Neuronal stem cell (in vitro differentiated cells): ENCODE measurements at regions not wholly inside any gene's neighbourhood (a gene's known extent, or its start where the extent isn't known, plus 50 kb on each side); places are given as distances from the start of the nearest gene placed in this dataset.

Experiments
- DNase-seq: peaks from one replicate; pipeline ENCODE4 v3.0.0-alpha.2; 2013; ENCODE audit warnings: low spot score
- H2AFZ ChIP-seq: one replicate; pipeline ENCODE4 v1.6.1; 2013; ENCODE audit warnings: mild to moderate bottlenecking, low read length, inconsistent platforms
- H2AK5ac ChIP-seq: 2 replicates; pipeline ENCODE4 v1.6.1; 2013; ENCODE audit warnings: low read depth, mild to moderate bottlenecking, inconsistent platforms, low read length, moderate library complexity, mixed read lengths
- H2BK120ac ChIP-seq: 2 replicates; pipeline ENCODE4 v1.6.1; 2013; ENCODE audit warnings: low read depth, mild to moderate bottlenecking, inconsistent platforms, low read length, moderate library complexity, mixed read lengths
- H2BK12ac ChIP-seq: one replicate; pipeline ENCODE4 v1.6.1; 2013; ENCODE audit warnings: low read length, inconsistent platforms
- H2BK15ac ChIP-seq: 2 replicates; pipeline ENCODE4 v1.6.1; 2013; ENCODE audit warnings: mild to moderate bottlenecking, low read length, inconsistent platforms, mixed read lengths
- H2BK5ac ChIP-seq: one replicate; pipeline ENCODE4 v1.6.1; 2013; ENCODE audit warnings: inconsistent platforms, mild to moderate bottlenecking, low read length, moderate library complexity
- H3K14ac ChIP-seq: one replicate; pipeline ENCODE4 v1.6.1; 2013; ENCODE audit warnings: low read length, inconsistent platforms
- H3K18ac ChIP-seq: 2 replicates; pipeline ENCODE4 v1.6.1; 2013; ENCODE audit warnings: low read length, inconsistent platforms
- H3K23ac ChIP-seq: 2 replicates; pipeline ENCODE4 v1.6.1; 2013; ENCODE audit warnings: low read depth, mild to moderate bottlenecking, mixed read lengths, low read length, inconsistent platforms; ENCODE audit not compliant: poor library complexity
- H3K27ac ChIP-seq: replicated peaks from 3 replicates; pipeline ENCODE4 v1.5.1; 2013; ENCODE audit warnings: low read length, inconsistent platforms
- H3K27me3 ChIP-seq, 3 experiments: 2 replicates each; pipeline ENCODE4 v1.6.1; 2013; ENCODE audit warnings: low read length in 3 of 3, mild to moderate bottlenecking in 2 of 3, inconsistent platforms in 1 of 3, low read depth in 1 of 3, mixed read lengths in 1 of 3, moderate library complexity in 1 of 3; ENCODE audit not compliant: control insufficient read depth in 3 of 3, insufficient read depth in 3 of 3
- H3K36me3 ChIP-seq, 2 donors: replicated peaks in 1 of 2; 2 replicates each; pipeline ENCODE4 v1.6.1; 2013; ENCODE audit warnings: low read length in 2 of 2; ENCODE audit not compliant: control insufficient read depth in 2 of 2, insufficient read depth in 2 of 2
- H3K4ac ChIP-seq: 2 replicates; pipeline ENCODE4 v1.6.1; 2013; ENCODE audit warnings: inconsistent platforms, mild to moderate bottlenecking, low read length, moderate library complexity
- H3K4me1 ChIP-seq, 2 donors: 1 replicate in 1 of 2; 2 replicates in 1 of 2; pipeline ENCODE4 v1.6.1; 2013; ENCODE audit warnings: low read length in 2 of 2, low read depth in 1 of 2; ENCODE audit not compliant: control insufficient read depth in 2 of 2, insufficient read depth in 1 of 2
- H3K4me2 ChIP-seq: one replicate; pipeline ENCODE4 v1.6.1; 2013; ENCODE audit warnings: mild to moderate bottlenecking, low read length, inconsistent platforms; ENCODE audit not compliant: insufficient read depth, poor library complexity, severe bottlenecking
- H3K4me3 ChIP-seq, 2 donors: 2 replicates each; pipeline ENCODE4 v1.5.1; 2013; ENCODE audit warnings: low read length in 2 of 2, mild to moderate bottlenecking in 2 of 2, inconsistent platforms in 1 of 2, moderate library complexity in 1 of 2
- H3K79me1 ChIP-seq: one replicate; pipeline ENCODE4 v1.6.1; 2013; ENCODE audit warnings: low read depth, mild to moderate bottlenecking, inconsistent platforms, low read length, moderate library complexity
- H3K9ac ChIP-seq: one replicate; pipeline ENCODE4 v1.6.1; 2013; ENCODE audit warnings: mild to moderate bottlenecking, low read depth, low read length, inconsistent platforms; ENCODE audit not compliant: poor library complexity
- H3K9me3 ChIP-seq, 2 donors: replicated peaks in 1 of 2; 2 replicates each; pipeline versions ENCODE3 to v1.6.1; 2013; ENCODE audit warnings: low read length in 2 of 2, mild to moderate bottlenecking in 2 of 2, inconsistent platforms in 1 of 2, low read depth in 1 of 2, mixed read lengths in 1 of 2, moderate library complexity in 1 of 2; ENCODE audit not compliant: control insufficient read depth in 2 of 2, insufficient read depth in 1 of 2
- H4K8ac ChIP-seq: one replicate; pipeline ENCODE4 v1.6.1; 2013; ENCODE audit warnings: low read depth, mild to moderate bottlenecking, inconsistent platforms, low read length, moderate library complexity
- H4K91ac ChIP-seq: one replicate; pipeline ENCODE4 v1.6.1; 2013; ENCODE audit warnings: low read length, low read depth, mild to moderate bottlenecking, inconsistent platforms; ENCODE audit not compliant: poor library complexity
- WGBS, 2 donors: extraction: QIAGEN DNeasy Blood & Tissue Kit; methylation state at CpG; one replicate each; pipeline ENCODE4 v1.1.7; 2013; ENCODE audit warnings: missing lambda C conversion rate in 2 of 2, mixed read lengths in 1 of 2; ENCODE audit not compliant: insufficient read length in 2 of 2, insufficient replicate concordance in 1 of 2; ENCODE audit errors: extremely low coverage in 2 of 2; 5-methylcytosine and 5-hydroxymethylcytosine counted together

DNA sequence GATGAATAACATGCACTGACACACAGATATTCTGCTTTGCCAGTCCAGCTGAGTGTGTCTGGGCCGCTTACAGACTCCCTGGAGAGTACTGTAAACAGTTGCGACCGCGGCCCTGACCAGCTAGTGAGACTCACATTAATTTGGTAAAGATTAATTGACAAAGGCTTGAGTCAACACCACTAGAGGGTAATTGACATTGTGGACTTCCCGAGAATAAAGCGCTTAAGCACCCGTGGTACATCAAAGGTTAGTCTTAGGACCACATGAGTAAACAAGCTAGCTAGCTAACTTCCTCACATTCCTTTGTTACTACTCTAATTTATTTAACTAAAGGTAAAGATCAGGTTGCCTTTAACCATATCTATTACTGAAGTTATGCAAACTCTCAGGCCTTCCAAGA is 624.4 kb upstream of the ARGLU1 start:
- no peak overlapping the region for H3K14ac ChIP-seq
- H4K8ac ChIP-seq: no peak overlapping the region
- no peak overlapping the region for H3K27ac ChIP-seq
- WGBS, 2 donors: no CpG with 5 or more reads among the region's 7 CpGs
- H3K79me1 ChIP-seq: no peaks in the 10 kb centered on the region
- H2BK15ac ChIP-seq: no peak overlapping the region
- no peaks in the 10 kb centered on the region for H3K36me3 ChIP-seq
- H3K4ac ChIP-seq: no peak overlapping the region
- H2BK120ac ChIP-seq: no peak overlapping the region
- H3K4me1 ChIP-seq: peaks cover 0 to 11% of the 10 kb centered on the region in 2 donors
- H2BK12ac ChIP-seq: no peak overlapping the region
- no peak overlapping the region for H2AK5ac ChIP-seq
- H3K4me2 ChIP-seq: no peak overlapping the region
- no peak overlapping the region for H3K4me3 ChIP-seq
- H3K18ac ChIP-seq: no peak overlapping the region
- no peak overlapping the region for H3K23ac ChIP-seq
- H3K9me3 ChIP-seq: peaks cover 0 to 2% of the 10 kb centered on the region in 2 donors
- no peak overlapping the region for H4K91ac ChIP-seq
- H3K9ac ChIP-seq: no peak overlapping the region
- H2AFZ ChIP-seq: no peak overlapping the region
- no peaks in the 10 kb centered on the region for H3K27me3 ChIP-seq
- DNase-seq: no peak
- H2BK5ac ChIP-seq: no peak overlapping the region

DNA sequence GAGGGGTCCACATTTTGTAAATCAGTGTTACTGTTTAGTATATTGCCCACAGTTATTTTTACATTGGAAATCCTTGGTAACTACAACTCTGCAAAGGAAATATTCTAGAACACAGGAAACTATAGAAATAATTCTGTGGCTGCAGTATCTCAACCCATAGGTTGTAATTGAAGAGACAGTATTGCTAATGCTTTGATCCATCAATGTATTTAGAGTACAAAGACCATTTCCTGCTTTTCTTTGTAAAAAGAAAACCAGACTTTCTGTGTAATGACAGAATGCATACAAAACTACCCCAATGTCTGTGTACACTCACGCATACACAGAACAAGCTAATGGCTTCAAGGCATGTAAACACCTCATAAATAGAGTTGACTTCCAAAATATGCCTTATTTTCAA is 622.1 kb upstream of the ARGLU1 start:
- H3K9ac ChIP-seq: no peak overlapping the region
- no peak overlapping the region for H4K91ac ChIP-seq
- H3K4me1 ChIP-seq: peaks cover 0 to 11% of the 10 kb centered on the region in 2 donors
- H2AK5ac ChIP-seq: no peak overlapping the region
- H3K4me2 ChIP-seq: no peak overlapping the region
- no peak overlapping the region for H4K8ac ChIP-seq
- H3K79me1 ChIP-seq: no peaks in the 10 kb centered on the region
- H2AFZ ChIP-seq: no peak overlapping the region
- H3K14ac ChIP-seq: no peak overlapping the region
- H3K4ac ChIP-seq: no peak overlapping the region
- no peak overlapping the region for H3K23ac ChIP-seq
- no peak overlapping the region for H3K27ac ChIP-seq
- H3K4me3 ChIP-seq: no peak overlapping the region
- H2BK5ac ChIP-seq: no peak overlapping the region
- H2BK12ac ChIP-seq: no peak overlapping the region
- peaks cover 0 to 2% of the 10 kb centered on the region in 2 donors for H3K9me3 ChIP-seq
- no peak overlapping the region for H3K18ac ChIP-seq
- H3K36me3 ChIP-seq: no peaks in the 10 kb centered on the region
- WGBS, 2 donors: no CpG with 5 or more reads among the region's 1 CpG
- DNase-seq: no peak
- H2BK15ac ChIP-seq: no peak overlapping the region
- H2BK120ac ChIP-seq: no peak overlapping the region
- H3K27me3 ChIP-seq: no peaks in the 10 kb centered on the region

DNA sequence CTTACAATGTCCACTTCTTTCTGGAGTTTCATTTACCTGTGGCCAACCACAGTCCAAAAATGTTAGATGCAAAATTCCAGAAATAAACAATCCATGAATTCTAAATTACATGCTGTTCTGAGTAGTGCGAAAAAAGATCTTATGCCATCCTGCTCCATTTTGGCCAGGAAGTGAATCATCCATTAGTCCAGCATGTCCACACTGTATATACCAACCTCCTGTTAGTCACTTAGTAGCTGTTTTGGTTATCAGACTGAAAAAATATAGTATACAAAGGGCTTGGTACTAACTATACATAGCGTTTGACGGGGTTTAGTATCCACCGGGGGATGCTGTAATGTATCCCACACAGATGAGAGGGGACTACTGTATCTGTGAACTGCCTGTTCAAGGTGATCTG is 618.0 kb upstream of the ARGLU1 start:
- Histone ChIP-seq H2AFZ (no peak overlapping the region), H3K4ac (no peak overlapping the region), H3K9ac (no peak overlapping the region), H2AK5ac (no peak overlapping the region), H2BK15ac (no peak overlapping the region), H2BK12ac (no peak overlapping the region), H3K9me3 (no peaks in the 10 kb centered on the region), H3K27ac (no peak overlapping the region), H3K23ac (no peak overlapping the region), H3K27me3 (no peaks in the 10 kb centered on the region), H4K8ac (no peak overlapping the region), H3K14ac (no peak overlapping the region), H2BK5ac (no peak overlapping the region), H3K4me2 (no peak overlapping the region), H3K36me3 (no peaks in the 10 kb centered on the region), H3K79me1 (no peaks in the 10 kb centered on the region), H4K91ac (no peak overlapping the region), H3K18ac (no peak overlapping the region), H2BK120ac (no peak overlapping the region), H3K4me1 (peaks cover 2 to 11% of the 10 kb centered on the region in 2 donors), H3K4me3 (no peak overlapping the region)
- no peak for DNase-seq
- WGBS, 2 donors: no CpG with 5 or more reads among the region's 4 CpGs

DNA sequence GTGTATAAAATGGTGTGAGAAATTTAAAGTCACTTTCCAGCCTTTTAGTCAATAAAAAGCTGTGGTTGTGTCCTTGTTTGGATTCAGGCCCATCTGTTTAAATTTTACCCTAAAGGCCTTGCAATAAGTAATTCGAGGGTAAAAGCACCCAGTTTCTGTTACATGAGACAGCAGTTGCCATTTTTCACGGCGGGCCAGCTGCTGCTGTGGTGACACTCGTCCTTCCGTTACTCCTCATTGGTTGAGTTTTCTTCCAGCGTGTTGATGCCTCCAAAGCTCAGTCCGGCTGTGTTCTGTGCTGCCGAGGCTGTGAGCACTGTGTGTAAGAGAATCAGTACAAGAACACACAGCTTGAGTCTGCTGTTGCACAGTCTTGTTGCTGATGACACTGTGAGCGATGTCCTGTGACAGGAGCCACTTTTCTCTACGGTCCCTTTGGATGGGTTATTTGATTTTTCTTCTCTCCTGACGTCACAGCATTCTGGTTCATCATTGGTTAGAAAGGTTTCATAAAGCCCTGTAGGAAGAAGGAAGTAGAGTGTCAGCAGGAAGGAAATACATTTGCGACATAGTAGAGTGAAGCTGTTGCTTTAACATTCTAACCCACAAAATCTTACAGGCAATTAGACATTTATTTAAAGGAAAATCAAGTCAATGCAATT is 602.5 kb upstream of the ARGLU1 start:
- peaks cover 0 to 1% of the 10 kb centered on the region in 2 donors for H3K4me1 ChIP-seq
- H2AK5ac ChIP-seq: no peak overlapping the region
- no CpG with 5 or more reads among the region's 12 CpGs for WGBS, 2 donors
- no peak overlapping the region for H2BK15ac ChIP-seq
- no peak overlapping the region for H4K91ac ChIP-seq
- H3K18ac ChIP-seq: no peak overlapping the region
- H3K79me1 ChIP-seq: no peaks in the 10 kb centered on the region
- no peak overlapping the region for H3K4ac ChIP-seq
- H2AFZ ChIP-seq: peak overlapping the region; percentile 54
- H3K36me3 ChIP-seq: no peaks in the 10 kb centered on the region
- H3K9ac ChIP-seq: peak overlapping the region; percentile 1
- H3K4me3 ChIP-seq: no peak overlapping the region
- H2BK5ac ChIP-seq: no peak overlapping the region
- H2BK12ac ChIP-seq: no peak overlapping the region
- H2BK120ac ChIP-seq: no peak overlapping the region
- H3K4me2 ChIP-seq: no peak overlapping the region
- no peaks in the 10 kb centered on the region for H3K27me3 ChIP-seq
- DNase-seq: no peak
- no peaks in the 10 kb centered on the region for H3K9me3 ChIP-seq
- no peak overlapping the region for H3K14ac ChIP-seq
- no peak overlapping the region for H4K8ac ChIP-seq
- H3K23ac ChIP-seq: no peak overlapping the region
- H3K27ac ChIP-seq: no peak overlapping the region
